Fibroblast of lung (primary cell): ENCODE measurements at regions not wholly inside any gene's neighbourhood (a gene's known extent, or its start where the extent isn't known, plus 50 kb on each side); places are given as distances from the start of the nearest gene placed in this dataset.

Experiments used
- DNase-seq, 2 donors: peaks; one replicate each; pipeline versions ENCODE4 v3.0.0 to v3.0.0-alpha.2; 2010; ENCODE audit warnings: low read depth in 2 of 2
- H2AFZ ChIP-seq: 2 replicates; pipeline ENCODE4 v1.5.1; 2012; ENCODE audit warnings: low read length, control low read depth, inconsistent platforms
- H3K27ac ChIP-seq: 2 replicates; pipeline ENCODE4 v1.5.1; 2011; ENCODE audit warnings: low read length, control low read depth; ENCODE audit not compliant: insufficient read depth
- H3K27me3 ChIP-seq: 2 replicates; pipeline ENCODE4 v1.5.1; 2011; ENCODE audit warnings: mild to moderate bottlenecking, low read length; ENCODE audit not compliant: control insufficient read depth, insufficient read depth
- H3K36me3 ChIP-seq: 2 replicates; pipeline ENCODE4 v1.5.1; 2011; ENCODE audit warnings: low read length; ENCODE audit not compliant: control insufficient read depth, insufficient read depth
- H3K4me1 ChIP-seq: 2 replicates; pipeline ENCODE4 v1.5.1; 2011; ENCODE audit warnings: low read length; ENCODE audit not compliant: control insufficient read depth, insufficient read depth; ENCODE audit errors: extremely low read depth
- H3K4me2 ChIP-seq: 2 replicates; pipeline ENCODE4 v1.5.1; 2011; ENCODE audit warnings: low read length, control low read depth; ENCODE audit not compliant: insufficient read depth; ENCODE audit errors: extremely low read depth
- H3K4me3 ChIP-seq, 4 experiments: fragments of 200-600 bp in 1 of 4; sonication (generic) in 1 of 4; replicated peaks in 1 of 4; 2 replicates each; pipeline ENCODE4 v1.5.1; 2011 to 2016; ENCODE audit warnings: low read length in 4 of 4, low read depth in 3 of 4, mild to moderate bottlenecking in 3 of 4, control low read depth in 2 of 4, inconsistent platforms in 1 of 4, mixed read lengths in 1 of 4; ENCODE audit not compliant: insufficient read depth in 1 of 4; ENCODE audit errors: control extremely low read depth in 1 of 4
- H3K79me2 ChIP-seq: 2 replicates; pipeline ENCODE4 v1.5.1; 2012; ENCODE audit warnings: mild to moderate bottlenecking, low read length, inconsistent platforms; ENCODE audit not compliant: control insufficient read depth, insufficient read depth
- H3K9ac ChIP-seq: 2 replicates; pipeline ENCODE4 v1.5.1; 2011; ENCODE audit warnings: mild to moderate bottlenecking, low read length, control low read depth; ENCODE audit not compliant: insufficient read depth
- H3K9me3 ChIP-seq: 2 replicates; pipeline ENCODE4 v1.5.1; 2012; ENCODE audit warnings: low read depth, low read length; ENCODE audit not compliant: control insufficient read depth, insufficient read depth
- H4K20me1 ChIP-seq: 2 replicates; pipeline ENCODE4 v1.5.1; 2011; ENCODE audit warnings: low read length; ENCODE audit not compliant: control insufficient read depth, insufficient read depth; ENCODE audit errors: extremely low read depth
- EZH2 ChIP-seq: IDR thresholded peaks from 2 replicates; pipeline ENCODE4 v1.5.1; 2012; ENCODE audit warnings: low read length, control low read depth, mild to moderate bottlenecking; ENCODE audit errors: missing control alignments
- TF ChIP-seq, protein P1 (sequence below), 2 donors: IDR thresholded peaks in 1 of 2; conservative IDR thresholded peaks in 1 of 2; 1 replicate in 1 of 2; 2 replicates in 1 of 2; pipeline ENCODE4 v1.5.1; 2011 to 2012; ENCODE audit warnings: low read length in 2 of 2, control low read depth in 1 of 2, inconsistent platforms in 1 of 2, low read depth in 1 of 2, mild to moderate bottlenecking in 1 of 2

DNA sequence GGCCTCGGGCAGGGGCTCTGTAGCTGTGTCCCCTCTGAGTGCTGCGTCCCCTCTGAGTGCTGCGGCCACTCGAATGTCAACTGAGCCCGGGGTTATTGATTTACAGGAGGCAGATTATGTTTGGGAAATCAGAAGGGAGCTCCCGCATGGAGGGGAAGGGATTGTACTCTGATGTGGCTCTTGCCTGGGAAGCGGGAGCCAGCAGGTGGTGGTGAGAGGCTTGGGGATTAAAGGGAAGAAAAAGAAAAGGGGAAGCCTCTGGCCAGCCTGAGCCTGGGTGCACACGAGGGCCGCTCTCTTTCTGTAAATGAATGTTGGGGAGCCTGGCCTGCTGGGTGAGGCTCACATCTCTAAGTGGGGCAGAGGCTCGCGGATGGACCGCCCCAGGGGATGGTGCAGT lies 143.7 kb downstream of the AACS start:
- TF ChIP-seq, protein P1, sequence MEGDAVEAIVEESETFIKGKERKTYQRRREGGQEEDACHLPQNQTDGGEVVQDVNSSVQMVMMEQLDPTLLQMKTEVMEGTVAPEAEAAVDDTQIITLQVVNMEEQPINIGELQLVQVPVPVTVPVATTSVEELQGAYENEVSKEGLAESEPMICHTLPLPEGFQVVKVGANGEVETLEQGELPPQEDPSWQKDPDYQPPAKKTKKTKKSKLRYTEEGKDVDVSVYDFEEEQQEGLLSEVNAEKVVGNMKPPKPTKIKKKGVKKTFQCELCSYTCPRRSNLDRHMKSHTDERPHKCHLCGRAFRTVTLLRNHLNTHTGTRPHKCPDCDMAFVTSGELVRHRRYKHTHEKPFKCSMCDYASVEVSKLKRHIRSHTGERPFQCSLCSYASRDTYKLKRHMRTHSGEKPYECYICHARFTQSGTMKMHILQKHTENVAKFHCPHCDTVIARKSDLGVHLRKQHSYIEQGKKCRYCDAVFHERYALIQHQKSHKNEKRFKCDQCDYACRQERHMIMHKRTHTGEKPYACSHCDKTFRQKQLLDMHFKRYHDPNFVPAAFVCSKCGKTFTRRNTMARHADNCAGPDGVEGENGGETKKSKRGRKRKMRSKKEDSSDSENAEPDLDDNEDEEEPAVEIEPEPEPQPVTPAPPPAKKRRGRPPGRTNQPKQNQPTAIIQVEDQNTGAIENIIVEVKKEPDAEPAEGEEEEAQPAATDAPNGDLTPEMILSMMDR (conservative IDR thresholded peaks at IDR 0.05 in 1 of 2, IDR thresholded peaks at IDR 0.05 in 1 of 2; ENCODE audit: low read depth in 1 of 2, low read length in 2 of 2) = no peak
- Histone ChIP-seq H3K4me2 (no peak overlapping the region), H2AFZ (no peak overlapping the region), H3K4me3 (no peak overlapping the region), H3K36me3 (no peaks in the 10 kb centered on the region), H4K20me1 (no peaks in the 10 kb centered on the region), H3K4me1 (no peaks in the 10 kb centered on the region), H3K9ac (no peak overlapping the region), H3K27me3 (no peaks in the 10 kb centered on the region), H3K27ac (no peak overlapping the region), H3K79me2 (no peaks in the 10 kb centered on the region), H3K9me3 (no peaks in the 10 kb centered on the region)
- no peak for DNase-seq

DNA sequence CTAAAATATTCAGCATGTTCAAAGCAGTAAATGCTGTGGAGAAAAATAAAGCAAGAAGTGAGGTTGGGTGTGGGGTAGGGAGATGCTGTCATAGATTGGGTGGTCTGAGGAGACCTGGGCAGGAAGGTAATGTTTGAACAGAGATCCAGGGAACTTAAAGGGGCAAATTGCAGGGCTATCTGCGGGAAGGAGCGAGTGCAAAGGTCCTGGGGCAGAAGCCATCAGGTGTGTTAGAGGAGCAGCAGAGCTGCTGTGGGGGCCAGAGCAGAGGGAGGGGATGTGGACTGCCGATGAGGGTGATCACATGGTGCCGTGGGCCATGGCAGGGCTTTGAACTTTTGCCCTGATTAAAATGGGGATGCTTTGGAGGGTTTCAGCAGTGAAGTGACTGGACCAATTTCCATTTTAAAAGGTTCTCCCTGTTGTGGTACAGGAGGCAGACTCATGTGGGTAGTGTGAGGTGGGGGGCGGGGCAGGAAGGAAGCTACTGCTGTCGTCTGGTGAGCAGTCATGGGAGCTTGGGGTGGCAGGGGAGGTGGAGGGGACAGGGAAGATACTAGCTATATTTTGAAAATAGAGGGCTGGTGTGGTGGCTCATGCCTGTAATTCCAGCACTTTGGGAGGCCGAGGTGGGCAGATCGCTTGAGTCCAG lies 145.0 kb downstream of the AACS start:
- no peaks in the 10 kb centered on the region for H3K4me1 ChIP-seq
- no peak overlapping the region for H3K9ac ChIP-seq
- no peaks in the 10 kb centered on the region for H4K20me1 ChIP-seq
- no peaks in the 10 kb centered on the region for H3K36me3 ChIP-seq
- H3K4me2 ChIP-seq = no peak overlapping the region
- no peak overlapping the region for H3K27ac ChIP-seq
- no peak overlapping the region for H2AFZ ChIP-seq
- no peaks in the 10 kb centered on the region for H3K27me3 ChIP-seq
- H3K9me3 ChIP-seq = no peaks in the 10 kb centered on the region
- H3K4me3 ChIP-seq = no peak overlapping the region
- no peak for DNase-seq
- no peaks in the 10 kb centered on the region for H3K79me2 ChIP-seq
- TF ChIP-seq, protein P1 (conservative IDR thresholded peaks at IDR 0.05 in 1 of 2, IDR thresholded peaks at IDR 0.05 in 1 of 2; ENCODE audit: low read depth in 1 of 2, low read length in 2 of 2) = no peak
- no peak for TF ChIP-seq EZH2

DNA sequence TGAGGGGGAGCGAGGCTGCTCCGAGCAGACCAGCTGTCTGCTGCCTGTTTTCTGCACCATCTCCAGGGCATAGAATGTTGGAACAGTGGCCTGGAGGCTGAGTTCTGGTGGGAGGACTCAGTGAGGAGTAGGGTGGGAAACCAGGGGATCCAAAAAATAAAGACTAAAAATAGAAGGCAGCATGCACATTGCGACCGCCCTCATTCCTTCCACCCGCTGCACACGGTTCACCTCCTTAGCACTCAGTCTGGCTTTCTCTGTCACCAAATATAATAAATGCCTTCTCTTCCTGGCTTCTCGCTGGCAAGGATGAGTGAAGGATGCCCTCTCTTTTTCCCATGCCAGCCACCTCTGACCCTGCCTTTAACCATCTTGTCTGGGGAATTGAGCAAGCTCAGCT lies 146.2 kb downstream of the AACS start:
- Histone ChIP-seq H3K36me3 (no peaks in the 10 kb centered on the region), H3K27ac (no peak overlapping the region), H3K79me2 (no peaks in the 10 kb centered on the region), H3K9me3 (no peaks in the 10 kb centered on the region), H3K4me2 (no peak overlapping the region), H3K4me3 (no peak overlapping the region), H3K27me3 (no peaks in the 10 kb centered on the region), H3K4me1 (no peaks in the 10 kb centered on the region), H4K20me1 (no peaks in the 10 kb centered on the region), H2AFZ (no peak overlapping the region), H3K9ac (no peak overlapping the region)
- TF ChIP-seq, protein P1 (conservative IDR thresholded peaks at IDR 0.05 in 1 of 2, IDR thresholded peaks at IDR 0.05 in 1 of 2; ENCODE audit: low read depth in 1 of 2, low read length in 2 of 2) = no peak
- no peak for TF ChIP-seq EZH2
- DNase-seq = no peak
